GM21367 (cell line): ENCODE measurements at regions not wholly inside any gene's neighbourhood (a gene's known extent, or its start where the extent isn't known, plus 50 kb on each side); places are given as distances from the start of the nearest gene placed in this dataset.
"Not testable (repeated sequence)": the region's sequence is repeated elsewhere in the genome, so short reads cannot be mapped to it uniquely, and the experiment has no call there.

Experiments used
- ATAC-seq: cut with Tn5 transposase; IDR thresholded peaks from one replicate; pipeline ENCODE4 v1.9.1; 2021; ENCODE audit not compliant: unreplicated experiment

GRCh38 chr9:39663713-39664112 is 308.2 kb downstream of the SPATA31A1 start:
- peak; percentile 76 for ATAC-seq

GRCh38 chr9:39665020-39665419 is 309.6 kb downstream of the SPATA31A1 start:
- not testable (repeated sequence) for ATAC-seq

- not testable (repeated sequence) for ATAC-seq
Measured at GRCh38 chr9:39674437-39675210, 319.2 kb downstream of the SPATA31A1 start.

GRCh38 chr9:39675211-39675553 is 319.7 kb downstream of the SPATA31A1 start:
- ATAC-seq, result not testable (repeated sequence)

GRCh38 chr9:39678534-39679263 is 323.2 kb downstream of the SPATA31A1 start:
- not testable (repeated sequence) for ATAC-seq

- ATAC-seq, result not testable (repeated sequence)
Measured at GRCh38 chr9:39680694-39681401, 325.4 kb downstream of the SPATA31A1 start.

GRCh38 chr9:39728862-39729261 is 373.4 kb downstream of the SPATA31A1 start:
- not testable (repeated sequence) for ATAC-seq

GRCh38 chr9:39744898-39745297 is 389.4 kb downstream of the SPATA31A1 start:
- not testable (repeated sequence) for ATAC-seq

- not testable (repeated sequence) for ATAC-seq
Measured at GRCh38 chr9:39775570-39775969, 420.1 kb downstream of the SPATA31A1 start.

- ATAC-seq, result peak; percentile 100
Measured at GRCh38 chr9:39791356-39791755, 435.9 kb downstream of the SPATA31A1 start.

- not testable (repeated sequence) for ATAC-seq
Measured at GRCh38 chr9:39797935-39798334, 442.5 kb downstream of the SPATA31A1 start.

- not testable (repeated sequence) for ATAC-seq
Measured at GRCh38 chr9:39799252-39799651, 443.8 kb downstream of the SPATA31A1 start.

GRCh38 chr9:39802561-39802960 is 447.1 kb downstream of the SPATA31A1 start:
- ATAC-seq, result not testable (repeated sequence)

- ATAC-seq, result peak; percentile 94
Measured at GRCh38 chr9:39809401-39810226, 454.1 kb downstream of the SPATA31A1 start.

- not testable (repeated sequence) for ATAC-seq
Measured at GRCh38 chr9:39810401-39810800, 454.9 kb downstream of the SPATA31A1 start.

- not testable (repeated sequence) for ATAC-seq
Measured at GRCh38 chr9:39811615-39812014, 456.1 kb downstream of the SPATA31A1 start.

GRCh38 chr9:39828457-39828856 is 473.0 kb downstream of the SPATA31A1 start:
- ATAC-seq, result not testable (repeated sequence)
